ENCODE measurements at regions not wholly inside any gene's neighbourhood (a gene's known extent, or its start where the extent isn't known, plus 50 kb on each side); places are given as distances from the start of the nearest gene placed in this dataset.
"Not testable (repeated sequence)": the region's sequence is repeated elsewhere in the genome, so short reads cannot be mapped to it uniquely, and the experiment has no call there.

DNA sequence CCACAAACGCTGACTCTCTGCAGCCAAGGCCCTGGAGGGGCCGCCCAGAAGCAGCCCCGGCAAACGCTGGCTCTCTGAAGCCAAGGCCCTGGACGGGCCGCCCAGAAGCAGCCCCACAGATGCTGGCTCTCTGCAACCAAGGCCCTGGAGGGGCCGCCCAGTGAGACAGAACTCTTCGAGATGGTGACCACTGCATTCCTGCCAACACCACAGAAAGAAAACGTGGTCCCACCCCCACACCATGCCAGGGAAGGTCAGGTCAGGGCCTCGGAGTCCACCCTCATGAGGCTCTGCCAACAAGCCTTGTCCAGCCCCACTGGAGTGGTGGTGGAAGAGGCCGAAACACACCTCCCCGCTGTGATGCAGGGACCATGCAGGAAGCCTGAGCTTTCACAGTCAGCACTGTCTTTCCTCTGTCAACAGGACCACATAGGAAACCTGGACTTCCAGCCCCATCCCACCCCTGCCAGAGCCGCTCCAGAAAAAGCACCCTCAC, 97.5 kb downstream of the DLL1 start:
- DNase-seq: no peak

DNA sequence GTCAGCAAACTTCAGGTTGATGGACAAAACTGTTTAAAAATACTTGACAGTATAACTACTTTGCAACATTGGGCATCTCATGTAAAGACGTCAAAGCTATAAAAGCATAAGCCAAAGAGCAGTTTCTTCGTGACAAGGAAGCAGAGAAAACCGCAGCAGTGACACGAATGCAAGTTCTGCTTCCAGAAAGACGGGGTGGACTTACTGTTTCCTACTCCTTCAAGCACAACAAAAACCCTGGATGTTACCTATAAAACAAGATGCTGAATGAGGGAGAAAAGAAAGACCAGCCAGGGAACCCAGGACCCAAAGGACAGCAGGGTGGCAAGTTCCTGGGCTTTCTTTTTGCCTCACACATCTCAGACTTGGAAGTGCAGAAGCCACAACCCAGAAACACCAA, 98.0 kb downstream of the DLL1 start:
- no peak for DNase-seq

DNA sequence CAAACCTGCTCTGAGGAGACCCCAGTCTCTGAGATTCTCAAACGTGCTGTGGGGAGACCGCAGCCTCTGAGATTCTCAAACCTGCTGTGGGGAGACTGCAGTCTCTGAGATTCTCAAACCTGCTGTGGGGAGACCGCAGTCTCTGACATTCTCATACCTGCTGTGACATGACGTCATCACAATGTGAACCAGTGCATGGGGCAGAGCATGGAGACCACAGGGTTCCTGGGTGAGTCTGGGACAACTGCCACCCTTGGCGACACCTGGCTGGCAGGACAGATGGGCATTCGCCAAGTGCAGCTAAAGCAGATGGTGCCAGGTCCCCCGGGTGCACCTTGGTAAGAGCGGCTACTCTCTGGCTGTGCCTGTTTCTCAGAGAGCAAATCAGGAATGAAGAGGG, 98.8 kb downstream of the DLL1 start:
- DNase-seq: not testable (repeated sequence)

DNA sequence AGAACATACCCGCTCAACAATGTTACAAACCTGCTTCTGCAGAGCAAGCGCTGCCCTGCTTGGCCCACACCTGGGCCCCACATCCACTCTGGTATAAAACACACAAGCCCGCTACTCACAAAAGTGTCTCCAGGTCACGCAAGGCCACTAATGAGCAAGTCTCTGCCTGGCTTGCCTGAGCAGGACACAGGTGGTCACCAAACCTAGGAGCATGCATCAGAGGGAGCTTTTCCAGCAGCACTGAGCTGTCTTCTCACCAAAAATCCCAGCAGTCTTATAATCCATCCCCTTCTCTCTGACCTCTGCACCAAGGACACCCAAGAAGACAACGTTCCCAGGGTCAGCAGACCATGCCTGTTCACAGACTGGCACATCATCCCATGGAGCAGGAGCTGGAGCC, 100.8 kb downstream of the DLL1 start:
- DNase-seq: no peak

DNA sequence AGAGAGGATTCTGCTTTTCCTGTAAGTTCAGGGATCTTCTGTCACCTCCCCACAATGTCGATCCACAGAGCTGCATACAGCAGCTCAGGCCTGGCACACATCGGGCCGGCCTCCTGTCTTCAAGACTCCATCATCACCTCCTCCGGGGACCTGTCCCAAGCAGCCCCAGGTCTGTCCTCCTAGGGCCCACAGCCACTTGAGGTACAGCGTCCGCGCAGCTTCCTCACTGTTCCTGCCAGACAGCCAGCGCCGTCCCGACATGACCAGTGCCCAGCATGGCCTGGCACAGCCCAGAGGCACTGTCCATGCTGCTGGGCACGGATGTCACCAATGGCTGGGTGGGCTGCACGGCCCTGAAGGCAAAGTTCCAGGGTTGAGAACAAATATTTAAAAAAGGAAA, 101.6 kb downstream of the DLL1 start:
- DNase-seq: no peak

DNA sequence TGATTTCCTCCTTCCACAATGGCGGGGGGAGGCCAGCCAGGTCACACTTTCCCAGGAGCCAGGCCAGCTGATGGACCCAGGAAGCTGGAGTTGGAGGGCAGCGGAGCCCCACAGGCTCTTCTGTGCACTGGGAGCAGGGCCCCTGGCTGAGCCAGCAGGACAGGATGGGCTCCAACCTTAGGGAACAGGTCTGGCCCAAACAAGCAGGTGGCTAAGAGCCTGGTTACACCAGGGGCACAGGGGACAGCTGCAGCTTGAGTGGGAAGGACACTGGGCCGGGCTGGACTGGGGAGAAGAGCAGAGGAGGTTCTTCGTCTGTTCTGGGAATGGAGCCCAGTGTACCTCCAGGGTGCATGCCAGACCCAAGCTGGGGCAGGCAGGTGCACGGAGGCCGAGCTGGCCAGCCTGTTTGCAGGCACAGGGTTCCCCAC, 102.3 kb downstream of the DLL1 start:
- no peak for DNase-seq

DNA sequence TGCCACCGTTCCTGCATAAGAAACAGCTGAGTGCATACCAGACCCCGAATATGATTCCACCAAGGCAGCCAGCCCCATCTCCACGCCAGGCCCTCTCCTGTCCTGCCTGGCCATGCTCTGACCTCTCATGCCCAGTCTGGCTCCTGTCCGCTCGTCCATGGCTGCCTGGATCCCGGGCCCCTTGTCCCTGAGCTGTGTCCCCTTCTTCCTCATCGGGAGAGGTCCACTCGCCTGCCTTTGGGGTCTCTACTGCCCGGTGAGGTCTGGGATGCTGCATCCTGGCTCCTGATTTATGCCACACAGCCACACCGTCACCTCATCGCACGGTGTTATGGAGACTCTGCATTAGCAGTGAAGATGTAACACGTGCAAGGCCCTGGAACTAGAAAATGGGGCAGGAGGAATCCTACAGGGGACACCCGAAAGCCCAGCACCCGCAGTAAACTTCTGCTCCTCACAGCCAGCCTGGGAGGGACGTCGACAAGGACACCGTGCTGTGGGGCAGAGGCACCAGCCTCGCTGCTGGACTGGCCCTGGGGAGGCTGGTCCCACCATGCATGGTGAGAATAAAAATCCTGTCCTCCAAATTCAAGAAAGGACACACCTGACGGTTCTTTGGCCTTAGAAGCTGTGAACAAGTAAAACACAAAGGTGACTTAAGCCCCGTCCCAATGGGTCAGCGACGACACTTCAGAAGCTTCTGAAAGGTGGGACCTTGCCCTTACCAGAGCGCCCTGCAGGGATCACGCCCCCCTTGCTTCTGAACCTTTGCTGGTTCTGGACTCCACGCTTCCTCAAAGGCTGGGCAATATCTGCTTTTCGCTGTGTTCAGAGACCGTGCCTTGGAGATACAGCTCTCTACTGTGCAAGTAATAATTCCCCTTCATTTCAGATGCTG, 103.0 kb downstream of the DLL1 start:
- no peak for DNase-seq

DNA sequence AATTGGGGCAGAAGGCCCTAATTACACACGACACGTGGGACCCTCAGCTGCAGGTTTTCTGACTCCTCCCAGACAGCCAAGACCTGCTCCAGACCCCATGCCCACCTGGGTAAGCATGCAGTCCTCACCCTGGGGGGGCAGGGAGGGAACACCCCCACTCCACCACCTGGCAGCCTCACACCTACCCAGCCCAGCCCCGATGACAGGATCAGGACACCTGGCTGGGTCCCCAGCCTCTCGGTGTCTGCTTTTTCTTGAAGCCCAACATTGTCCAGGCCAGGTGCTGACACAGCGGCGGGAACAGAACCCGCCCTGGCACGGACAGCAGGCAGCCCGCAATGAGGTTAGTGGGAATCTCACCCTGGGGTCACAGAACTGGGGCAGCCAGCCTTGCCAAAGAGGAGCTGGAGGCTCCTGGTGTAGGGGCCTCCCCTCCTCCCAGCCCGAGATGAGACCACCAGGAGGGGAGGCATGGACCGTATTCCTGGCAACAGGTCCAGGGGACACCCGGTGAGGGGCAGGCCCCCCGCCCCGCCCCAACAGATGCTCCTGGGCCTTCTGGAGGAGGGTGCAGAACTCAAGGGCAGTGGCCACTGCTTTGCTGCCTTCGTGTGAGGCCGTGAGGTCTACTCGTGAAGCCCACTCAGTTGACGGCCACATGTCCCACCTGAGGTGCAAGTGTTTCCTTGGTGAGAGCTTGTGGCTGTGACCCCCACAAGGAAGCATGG, 103.8 kb downstream of the DLL1 start:
- no peak for DNase-seq

DNA sequence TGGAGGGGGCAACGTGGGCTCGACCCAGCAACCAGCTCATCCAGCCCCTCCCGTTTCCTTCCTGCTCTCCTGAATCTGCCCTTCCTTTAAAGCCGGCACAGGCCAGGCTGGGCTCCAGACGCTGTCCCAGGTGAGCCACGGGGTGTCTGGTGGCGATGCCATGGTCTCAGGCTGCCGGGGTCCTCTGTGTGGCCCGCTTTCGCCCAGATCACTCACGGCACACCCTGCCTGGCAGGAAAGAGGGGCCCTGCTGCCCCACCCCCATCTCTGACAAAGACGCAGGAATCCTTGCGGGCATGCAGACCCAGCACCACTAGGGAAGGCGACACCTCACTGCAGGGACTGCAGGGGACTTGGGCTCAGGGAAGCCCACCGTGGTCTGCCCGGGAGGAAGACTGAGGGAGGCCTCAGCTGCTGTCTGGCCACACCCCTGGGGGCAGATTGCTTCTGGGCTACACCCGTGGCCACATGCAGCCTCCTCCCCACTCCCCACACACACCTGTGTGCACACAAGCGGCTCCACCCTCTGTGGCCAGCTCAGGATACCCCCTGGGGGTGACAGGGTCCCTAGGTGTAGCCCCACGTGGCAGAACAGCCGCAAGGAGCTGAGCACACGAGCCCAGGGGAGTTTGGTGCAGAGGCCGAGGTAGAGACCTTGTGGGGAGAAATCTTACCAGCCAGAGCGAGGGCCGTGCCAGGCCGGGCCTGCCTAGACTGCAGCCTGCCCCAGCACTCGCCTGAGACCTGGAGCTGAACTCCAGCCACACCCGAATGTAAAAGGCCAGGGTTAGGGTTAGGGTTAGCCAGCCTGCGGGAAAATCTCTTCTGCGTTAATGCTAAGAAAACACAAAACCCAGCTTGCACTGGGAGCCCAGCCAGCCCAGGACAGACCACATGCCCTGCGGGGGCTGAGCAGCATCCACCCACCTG, 104.6 kb downstream of the DLL1 start:
- no peak for DNase-seq

DNA sequence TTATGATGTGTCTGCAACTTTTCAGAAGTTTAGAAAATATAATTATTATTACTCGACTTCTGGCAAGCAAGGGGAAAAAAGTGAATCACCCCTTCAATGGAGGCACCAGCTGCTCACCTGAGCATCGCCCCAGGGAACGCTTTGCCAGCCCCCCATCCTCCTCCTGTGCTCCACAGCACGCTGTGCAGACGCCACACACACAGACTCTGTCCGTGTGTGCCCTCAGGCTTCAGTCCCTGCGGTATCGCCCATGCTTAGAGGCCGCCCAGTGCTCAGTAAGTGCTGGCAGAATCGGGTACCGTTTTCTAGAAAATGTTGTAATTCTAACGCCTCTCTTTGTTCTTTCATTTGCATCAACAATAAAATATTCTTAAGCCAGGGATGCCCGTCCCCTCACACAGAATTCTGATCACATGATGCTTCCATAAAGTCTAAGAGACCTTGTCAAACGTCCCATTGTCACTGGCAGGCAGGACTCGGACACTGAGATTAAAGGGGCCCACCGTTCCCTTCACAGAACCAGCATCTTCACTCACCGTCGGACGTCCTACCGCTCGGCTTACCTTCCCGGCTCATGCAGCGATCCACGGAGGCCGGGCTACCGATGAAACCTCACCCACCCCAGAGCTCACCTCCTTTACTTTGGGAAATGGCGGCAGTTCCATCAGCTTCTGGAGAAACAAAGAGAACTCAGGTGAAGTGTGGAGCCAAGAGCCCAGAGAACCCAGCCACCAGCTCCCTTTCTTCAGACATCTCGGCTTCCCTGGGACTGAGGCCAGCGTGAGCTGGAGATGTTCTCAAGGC, 105.5 kb downstream of the DLL1 start:
- no peak for DNase-seq

DNA sequence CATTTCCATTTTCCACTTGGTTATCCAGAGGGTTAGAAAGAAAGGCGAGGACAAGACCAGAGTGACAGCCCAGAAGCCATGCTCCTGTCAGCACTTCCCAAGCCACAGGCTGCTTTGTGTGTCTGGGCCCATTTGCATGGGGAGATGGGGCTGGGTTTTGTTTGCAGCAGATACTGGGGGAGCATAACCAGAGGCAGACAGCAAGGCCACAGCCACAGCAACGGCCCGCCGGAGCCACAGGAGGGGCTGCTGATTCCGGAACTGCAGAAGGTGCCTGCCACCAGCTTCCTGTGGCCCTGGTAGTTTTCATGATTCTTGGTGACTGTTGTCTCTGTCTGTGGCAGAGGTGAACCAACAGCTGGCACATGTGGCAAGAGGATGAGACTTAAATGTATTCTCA, 106.6 kb downstream of the DLL1 start:
- DNase-seq: no peak

DNA sequence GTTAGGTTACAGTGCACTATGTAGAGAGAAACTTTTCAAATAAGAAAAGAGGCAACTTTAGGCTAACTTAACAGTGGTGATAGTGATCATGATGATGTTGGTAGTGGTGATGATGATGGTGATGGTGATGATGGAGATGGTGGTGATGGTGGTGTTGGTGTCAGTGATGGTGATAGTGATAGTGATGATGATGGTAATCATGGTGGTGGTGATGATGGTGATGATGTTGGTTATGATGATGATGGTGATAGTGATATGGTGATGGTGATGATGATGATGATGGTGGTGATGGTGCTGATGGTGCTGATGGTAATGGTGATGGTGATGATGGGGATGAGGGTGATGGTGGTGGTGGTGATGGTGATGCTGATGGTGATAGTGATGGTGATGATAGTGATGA, 107.4 kb downstream of the DLL1 start:
- DNase-seq: no peak

DNA sequence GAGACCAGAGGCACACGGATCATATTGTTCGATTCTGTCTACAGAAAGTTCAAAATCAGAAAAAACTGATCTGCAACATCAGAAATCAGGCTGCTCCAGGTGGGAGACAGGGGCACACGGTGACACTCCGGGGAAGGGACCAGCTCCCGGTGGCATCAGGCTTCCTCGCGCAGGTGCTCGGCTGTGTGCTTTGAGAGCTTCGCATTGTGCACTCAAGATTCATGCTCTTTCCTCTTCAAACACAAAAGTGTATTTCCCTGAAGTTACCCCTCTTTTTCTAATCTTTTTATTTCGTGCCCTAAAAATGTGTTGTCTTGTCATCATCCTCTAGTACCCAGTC, 108.1 kb downstream of the DLL1 start:
- no peak for DNase-seq

DNA sequence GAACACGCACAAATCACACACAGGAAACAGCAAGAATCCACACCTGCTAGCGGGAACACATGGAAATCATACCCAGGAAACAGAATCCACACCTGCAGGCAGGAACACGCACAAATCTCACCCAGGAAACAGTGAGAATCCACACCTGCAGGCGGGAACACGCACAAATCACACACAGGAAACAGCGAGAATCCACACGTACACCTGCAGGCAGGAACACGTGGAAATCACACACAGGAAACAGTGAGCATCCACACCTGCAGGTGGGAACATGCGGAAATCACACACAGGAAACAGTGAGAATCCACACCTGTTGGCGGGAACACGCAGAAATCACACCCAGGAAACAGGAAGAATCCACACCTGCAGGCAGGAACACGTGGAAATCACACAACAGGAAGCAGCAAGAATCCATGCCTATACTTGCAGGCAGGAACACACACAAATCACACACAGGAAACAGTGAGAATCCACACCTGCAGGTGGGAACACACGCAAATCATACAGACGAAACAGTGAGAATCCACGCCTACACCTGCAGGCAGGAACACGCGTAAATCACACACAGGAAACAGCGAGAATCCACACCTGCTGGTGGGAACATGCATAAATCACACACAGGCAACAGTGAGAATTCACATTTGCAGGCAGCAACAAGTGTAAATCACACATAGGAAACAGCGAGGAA, 108.6 kb downstream of the DLL1 start:
- no peak for DNase-seq

DNA sequence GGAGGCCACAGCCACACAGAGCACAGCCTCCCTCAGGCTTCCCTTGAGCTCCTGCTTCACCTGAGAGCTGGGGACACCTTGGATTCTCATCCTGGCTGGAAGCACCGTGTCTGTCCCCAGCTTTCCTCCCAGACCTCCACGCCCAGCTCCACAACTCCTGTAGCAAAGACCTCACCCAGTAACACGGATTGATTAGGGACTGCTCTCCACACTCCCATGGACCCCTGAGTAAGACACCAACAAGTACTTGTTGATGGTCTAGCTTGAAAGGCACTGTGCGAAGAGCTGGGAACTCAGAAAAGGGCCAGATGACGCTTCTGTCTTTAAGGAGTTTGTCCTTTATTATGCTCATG, 109.6 kb downstream of the DLL1 start:
- DNase-seq: no peak

DNA sequence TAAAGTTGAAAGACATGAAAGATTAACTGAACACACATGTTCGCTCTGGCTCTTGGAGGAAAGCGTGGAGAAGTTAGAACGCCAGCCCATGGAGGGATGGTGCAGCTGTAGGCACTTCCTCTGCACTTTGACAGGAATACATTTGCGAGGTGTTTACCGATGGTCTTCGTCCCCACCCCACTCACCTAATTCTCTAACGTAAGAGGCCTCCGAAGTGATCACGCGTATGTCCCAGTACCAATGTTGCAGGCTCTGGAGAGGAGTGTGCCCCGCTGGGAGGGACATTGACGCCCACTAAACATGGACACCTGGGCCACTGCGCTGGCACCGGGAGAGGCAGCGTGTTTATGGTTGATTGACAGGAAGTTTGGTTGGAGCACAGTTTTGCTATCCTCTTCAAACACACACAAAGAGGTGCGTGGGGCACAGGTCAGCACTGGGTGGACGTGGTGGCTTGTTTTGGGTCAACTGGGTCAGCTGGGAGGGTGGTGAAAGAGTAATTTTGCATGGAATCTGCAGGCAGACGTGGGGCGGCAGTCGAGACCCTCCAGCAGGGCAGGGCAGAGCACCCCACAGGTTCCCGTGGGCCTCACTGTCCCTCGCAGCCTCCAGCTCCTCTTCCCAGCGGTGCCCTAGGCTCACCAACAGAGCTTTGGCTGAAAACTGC, 110.1 kb downstream of the DLL1 start:
- no peak for DNase-seq

DNA sequence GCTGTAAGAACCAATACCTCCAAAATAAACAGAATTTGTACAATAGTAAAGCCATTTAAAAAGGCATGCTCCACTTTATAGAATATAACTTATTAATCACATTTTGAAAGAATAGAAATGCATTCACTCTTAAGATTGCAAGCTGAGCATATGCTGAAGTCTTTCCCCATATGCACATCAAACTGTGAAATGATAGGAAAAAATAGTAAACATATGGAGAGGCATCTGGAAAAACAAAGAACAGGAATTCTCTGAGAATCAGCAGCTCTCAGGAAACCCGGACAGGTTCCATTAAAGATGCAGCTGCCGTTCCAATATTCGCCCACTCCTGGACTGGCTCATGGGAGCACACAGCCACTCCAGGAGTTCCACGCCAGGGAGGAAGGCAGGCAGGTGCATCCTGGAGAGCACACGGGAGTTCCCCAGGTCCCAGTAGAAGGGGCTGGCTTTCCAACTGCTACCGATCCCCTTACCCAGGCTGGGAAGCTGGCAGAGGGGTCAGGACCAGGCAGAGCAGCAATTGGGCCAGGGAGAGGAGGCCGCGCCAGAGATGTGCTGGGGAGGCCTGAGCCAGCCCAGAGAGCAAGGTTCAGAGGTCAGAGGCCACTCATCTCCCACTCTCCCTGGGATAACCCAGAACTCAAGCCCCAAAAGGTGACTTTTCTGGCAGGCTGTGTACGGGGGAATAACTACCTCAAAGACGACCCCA, 111.1 kb downstream of the DLL1 start:
- DNase-seq: no peak

DNA sequence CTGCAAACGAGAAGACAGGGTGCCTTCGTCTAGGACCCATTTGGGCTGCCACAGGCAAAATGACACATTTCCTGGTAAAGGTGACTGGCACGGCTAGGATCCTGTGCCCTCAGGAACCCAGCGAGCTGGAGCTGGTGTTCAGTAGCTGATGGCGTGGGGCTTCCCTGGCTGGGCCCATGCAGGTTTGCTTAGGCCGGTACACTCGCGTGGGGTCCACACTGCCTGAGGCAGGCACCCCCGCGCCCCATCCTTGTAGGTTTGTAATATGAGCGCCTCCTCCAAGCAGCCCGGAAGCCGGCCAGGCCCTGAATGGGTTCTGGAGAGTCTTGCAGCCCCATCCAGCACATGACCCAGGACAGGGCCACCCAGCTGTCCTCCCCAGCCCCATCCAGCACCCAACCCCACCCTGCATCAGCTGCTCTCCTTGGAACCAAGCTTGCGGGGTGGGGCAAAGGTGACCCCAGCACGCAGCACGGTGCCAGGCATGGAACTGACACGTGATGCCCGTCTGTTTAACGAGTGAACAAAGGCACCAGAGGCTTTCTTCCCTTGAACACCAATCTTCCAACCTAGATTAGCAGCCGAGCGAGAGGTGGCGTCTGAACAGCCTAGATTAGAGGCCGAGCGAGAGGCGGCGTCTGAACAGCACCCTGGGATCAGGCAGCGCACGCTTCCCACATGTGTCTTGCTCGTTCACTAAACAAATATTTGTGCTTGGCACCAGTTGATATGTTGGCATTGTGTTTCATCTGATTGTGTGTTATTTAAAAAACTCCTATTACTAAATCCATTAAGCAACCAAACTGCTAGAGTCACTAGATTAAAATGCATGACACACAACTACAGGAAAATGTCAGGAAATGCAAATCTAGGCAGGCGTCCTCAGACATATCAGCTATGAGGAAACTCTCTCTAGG, 112.1 kb downstream of the DLL1 start:
- DNase-seq: no peak
